ENCODE measurements at regions not wholly inside any gene's neighbourhood (a gene's known extent, or its start where the extent isn't known, plus 50 kb on each side); places are given as distances from the start of the nearest gene placed in this dataset.
"Not testable (repeated sequence)": the region's sequence is repeated elsewhere in the genome, so short reads cannot be mapped to it uniquely, and the experiment has no call there.

GRCh38 chr1:238950017-238950416 is 436.4 kb upstream of the CHRM3 start:
- no peak for TF ChIP-seq ZNF274 (IDR thresholded peaks at IDR 0.05; ENCODE audit: low read depth, low read length)

GRCh38 chr1:238944028-238944427 is 442.3 kb upstream of the CHRM3 start:
- H3K4me3 ChIP-seq (ENCODE audit: low read length) = no peak overlapping the region
- no peak for TF ChIP-seq ZNF274 (IDR thresholded peaks at IDR 0.05; ENCODE audit: low read depth, low read length)

More at GRCh38 chr1:238950017-238950416, 436.4 kb upstream of the CHRM3 start:
- no peak overlapping the region for H3K4me3 ChIP-seq (ENCODE audit: low read length)

- TF ChIP-seq ZNF274 (IDR thresholded peaks at IDR 0.05; ENCODE audit: low read depth, low read length) = no peak
- no peak overlapping the region for H3K4me3 ChIP-seq (ENCODE audit: low read length)
Observed at GRCh38 chr1:238927899-238928298, 458.5 kb upstream of the CHRM3 start.

GRCh38 chr1:238916828-238917227 is 469.5 kb upstream of the CHRM3 start:
- no peak for TF ChIP-seq ZNF274 (IDR thresholded peaks at IDR 0.05; ENCODE audit: low read depth, low read length)
- no peak overlapping the region for H3K4me3 ChIP-seq (ENCODE audit: low read length)

- H3K4me3 ChIP-seq (ENCODE audit: low read length) = no peak overlapping the region
- no peak for TF ChIP-seq ZNF274 (IDR thresholded peaks at IDR 0.05; ENCODE audit: low read depth, low read length)
Observed at GRCh38 chr1:238914346-238914745, 472.0 kb upstream of the CHRM3 start.

GRCh38 chr1:238913210-238913609 is 473.2 kb upstream of the CHRM3 start:
- TF ChIP-seq ZNF274 (IDR thresholded peaks at IDR 0.05; ENCODE audit: low read depth, low read length) = no peak
- no peak overlapping the region for H3K4me3 ChIP-seq (ENCODE audit: low read length)

- no peak for TF ChIP-seq ZNF274 (IDR thresholded peaks at IDR 0.05; ENCODE audit: low read depth, low read length)
- H3K4me3 ChIP-seq (ENCODE audit: low read length) = no peak overlapping the region
Observed at GRCh38 chr1:238912148-238912547, 474.2 kb upstream of the CHRM3 start.

- H3K4me3 ChIP-seq (ENCODE audit: low read length) = not testable (repeated sequence)
Observed at GRCh38 chr1:238902752-238903151, 483.6 kb upstream of the CHRM3 start.

GRCh38 chr1:238900334-238900865 is 486.0 kb upstream of the CHRM3 start:
- no peak overlapping the region for H3K4me3 ChIP-seq (ENCODE audit: low read length)

GRCh38 chr1:238898856-238899255 is 487.5 kb upstream of the CHRM3 start:
- no peak for TF ChIP-seq ZNF274 (IDR thresholded peaks at IDR 0.05; ENCODE audit: low read depth, low read length)
- H3K4me3 ChIP-seq (ENCODE audit: low read length) = no peak overlapping the region

More at GRCh38 chr1:238900334-238900865, 486.0 kb upstream of the CHRM3 start:
- no peak for TF ChIP-seq ZNF274 (IDR thresholded peaks at IDR 0.05; ENCODE audit: low read depth, low read length)

GRCh38 chr1:238895911-238896310 is 490.5 kb upstream of the CHRM3 start:
- TF ChIP-seq ZNF274 (IDR thresholded peaks at IDR 0.05; ENCODE audit: low read depth, low read length) = no peak

GRCh38 chr1:238892612-238893011 is 493.8 kb upstream of the CHRM3 start:
- no peak for TF ChIP-seq ZNF274 (IDR thresholded peaks at IDR 0.05; ENCODE audit: low read depth, low read length)
- H3K4me3 ChIP-seq (ENCODE audit: low read length) = no peak overlapping the region

More at GRCh38 chr1:238895911-238896310, 490.5 kb upstream of the CHRM3 start:
- H3K4me3 ChIP-seq (ENCODE audit: low read length) = no peak overlapping the region

- no peak overlapping the region for H3K4me3 ChIP-seq (ENCODE audit: low read length)
- TF ChIP-seq ZNF274 (IDR thresholded peaks at IDR 0.05; ENCODE audit: low read depth, low read length) = no peak
Observed at GRCh38 chr1:238861342-238862066, 524.9 kb upstream of the CHRM3 start.

GRCh38 chr1:238833919-238834318 is 552.4 kb upstream of the CHRM3 start:
- no peak for TF ChIP-seq ZNF274 (IDR thresholded peaks at IDR 0.05; ENCODE audit: low read depth, low read length)

GRCh38 chr1:238832106-238832505 is 554.3 kb upstream of the CHRM3 start:
- no peak overlapping the region for H3K4me3 ChIP-seq (ENCODE audit: low read length)
- TF ChIP-seq ZNF274 (IDR thresholded peaks at IDR 0.05; ENCODE audit: low read depth, low read length) = no peak

More at GRCh38 chr1:238833919-238834318, 552.4 kb upstream of the CHRM3 start:
- no peak overlapping the region for H3K4me3 ChIP-seq (ENCODE audit: low read length)
